GM21619 (cell line): ENCODE measurements at regions not wholly inside any gene's neighbourhood (a gene's known extent, or its start where the extent isn't known, plus 50 kb on each side); places are given as distances from the start of the nearest gene placed in this dataset.

Experiments
- ATAC-seq: cut with Tn5 transposase; IDR thresholded peaks from one replicate; pipeline ENCODE4 v1.9.1; 2021; ENCODE audit not compliant: unreplicated experiment

GRCh38 chr2:155332016-155332415 is 633.5 kb downstream of the KCNJ3 start:
- no peak for ATAC-seq

GRCh38 chr2:155320236-155320635 is 621.7 kb downstream of the KCNJ3 start:
- no peak for ATAC-seq

- no peak for ATAC-seq
These were observed 620.2 kb downstream of the KCNJ3 start for GRCh38 chr2:155318710-155319109.

- no peak for ATAC-seq
These were observed 617.3 kb downstream of the KCNJ3 start for GRCh38 chr2:155315768-155316167.

GRCh38 chr2:155310589-155310988 is 612.1 kb downstream of the KCNJ3 start:
- no peak for ATAC-seq

GRCh38 chr2:155309483-155309882 is 611.0 kb downstream of the KCNJ3 start:
- ATAC-seq: no peak

GRCh38 chr2:155308367-155309009 is 610.0 kb downstream of the KCNJ3 start:
- no peak for ATAC-seq

- no peak for ATAC-seq
These were observed 602.7 kb downstream of the KCNJ3 start for GRCh38 chr2:155301221-155301620.

GRCh38 chr2:155298001-155298400 is 599.5 kb downstream of the KCNJ3 start:
- ATAC-seq: no peak

GRCh38 chr2:155294358-155294757 is 595.9 kb downstream of the KCNJ3 start:
- ATAC-seq: no peak

GRCh38 chr2:155281907-155282306 is 583.4 kb downstream of the KCNJ3 start:
- ATAC-seq: no peak

GRCh38 chr2:155273323-155273722 is 574.8 kb downstream of the KCNJ3 start:
- ATAC-seq: no peak

GRCh38 chr2:155266583-155266982 is 568.1 kb downstream of the KCNJ3 start:
- ATAC-seq: peak; percentile 54

- ATAC-seq: peak; percentile 37
These were observed 567.6 kb downstream of the KCNJ3 start for GRCh38 chr2:155266109-155266508.

- no peak for ATAC-seq
These were observed 558.3 kb downstream of the KCNJ3 start for GRCh38 chr2:155256803-155257202.

- peak; percentile 79 for ATAC-seq
These were observed 552.3 kb downstream of the KCNJ3 start for GRCh38 chr2:155250800-155251199.

- no peak for ATAC-seq
These were observed 541.7 kb downstream of the KCNJ3 start for GRCh38 chr2:155240176-155240575.

- no peak for ATAC-seq
These were observed 537.2 kb downstream of the KCNJ3 start for GRCh38 chr2:155235710-155236109.

- ATAC-seq: peak; percentile 64
These were observed 525.4 kb downstream of the KCNJ3 start for GRCh38 chr2:155223781-155224406.

GRCh38 chr2:155218945-155219344 is 520.5 kb downstream of the KCNJ3 start:
- peak; percentile 67 for ATAC-seq

- peak; percentile 26 for ATAC-seq
These were observed 519.9 kb downstream of the KCNJ3 start for GRCh38 chr2:155218292-155218924.

GRCh38 chr2:155215037-155215707 is 516.7 kb downstream of the KCNJ3 start:
- ATAC-seq: no peak
